Glutamatergic neuron (in vitro differentiated cells): ENCODE measurements at regions not wholly inside any gene's neighbourhood (a gene's known extent, or its start where the extent isn't known, plus 50 kb on each side); places are given as distances from the start of the nearest gene placed in this dataset.

Experiments used
- DNase-seq: peaks from one replicate; pipeline ENCODE4 v3.0.0; 2022
- H3K27ac Mint-ChIP-seq: one replicate; pipeline ENCODE4 v1.8.0; 2020; ENCODE audit warnings: mild to moderate bottlenecking, mixed read lengths, inconsistent platforms; ENCODE audit not compliant: unreplicated experiment
- H3K27me3 Mint-ChIP-seq: one replicate; pipeline ENCODE4 v1.8.0; 2020; ENCODE audit warnings: mild to moderate bottlenecking, moderate library complexity, mixed read lengths, inconsistent platforms; ENCODE audit not compliant: unreplicated experiment
- H3K36me3 Mint-ChIP-seq: one replicate; pipeline ENCODE4 v1.8.0; 2020; ENCODE audit warnings: mild to moderate bottlenecking, mixed read lengths, inconsistent platforms; ENCODE audit not compliant: unreplicated experiment
- H3K4me1 Mint-ChIP-seq: one replicate; pipeline ENCODE4 v1.8.0; 2020; ENCODE audit warnings: mild to moderate bottlenecking, low read depth, mixed read lengths, inconsistent platforms; ENCODE audit not compliant: unreplicated experiment
- H3K4me3 Mint-ChIP-seq: one replicate; pipeline ENCODE4 v1.8.0; 2020; ENCODE audit warnings: mild to moderate bottlenecking, mixed read lengths, inconsistent platforms; ENCODE audit not compliant: unreplicated experiment
- H3K9me3 Mint-ChIP-seq: one replicate; pipeline ENCODE4 v1.8.0; 2020; ENCODE audit warnings: mild to moderate bottlenecking, moderate library complexity, mixed read lengths, inconsistent platforms; ENCODE audit not compliant: unreplicated experiment
- TF ChIP-seq, protein P1 (sequence below): fragments of 200-600 bp; sonication (generic); IDR thresholded peaks from one replicate; pipeline ENCODE4 v1.5.0; 2021; ENCODE audit not compliant: partially characterized antibody, unreplicated experiment

DNA sequence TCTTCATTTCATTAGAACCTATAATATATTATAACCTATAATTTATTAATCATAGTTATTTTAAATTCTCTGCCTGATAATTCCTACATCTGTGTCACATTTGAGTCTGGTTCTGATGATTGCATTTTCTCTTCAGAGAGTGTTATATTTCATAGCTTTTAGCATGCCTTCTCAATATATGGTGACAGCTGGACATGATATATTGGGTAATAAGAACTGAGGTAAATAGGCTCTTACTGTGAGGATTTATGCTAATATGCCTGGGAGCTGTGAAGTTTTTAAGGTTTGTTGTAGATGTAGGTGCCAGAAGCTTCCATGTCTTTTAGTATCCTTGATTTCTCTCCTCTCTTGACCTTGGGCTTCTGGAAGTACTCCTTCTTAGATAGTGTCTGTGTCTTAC is 325.9 kb upstream of the SEMA3D start:
- TF ChIP-seq, protein P1, sequence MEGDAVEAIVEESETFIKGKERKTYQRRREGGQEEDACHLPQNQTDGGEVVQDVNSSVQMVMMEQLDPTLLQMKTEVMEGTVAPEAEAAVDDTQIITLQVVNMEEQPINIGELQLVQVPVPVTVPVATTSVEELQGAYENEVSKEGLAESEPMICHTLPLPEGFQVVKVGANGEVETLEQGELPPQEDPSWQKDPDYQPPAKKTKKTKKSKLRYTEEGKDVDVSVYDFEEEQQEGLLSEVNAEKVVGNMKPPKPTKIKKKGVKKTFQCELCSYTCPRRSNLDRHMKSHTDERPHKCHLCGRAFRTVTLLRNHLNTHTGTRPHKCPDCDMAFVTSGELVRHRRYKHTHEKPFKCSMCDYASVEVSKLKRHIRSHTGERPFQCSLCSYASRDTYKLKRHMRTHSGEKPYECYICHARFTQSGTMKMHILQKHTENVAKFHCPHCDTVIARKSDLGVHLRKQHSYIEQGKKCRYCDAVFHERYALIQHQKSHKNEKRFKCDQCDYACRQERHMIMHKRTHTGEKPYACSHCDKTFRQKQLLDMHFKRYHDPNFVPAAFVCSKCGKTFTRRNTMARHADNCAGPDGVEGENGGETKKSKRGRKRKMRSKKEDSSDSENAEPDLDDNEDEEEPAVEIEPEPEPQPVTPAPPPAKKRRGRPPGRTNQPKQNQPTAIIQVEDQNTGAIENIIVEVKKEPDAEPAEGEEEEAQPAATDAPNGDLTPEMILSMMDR = no peak
- no peak overlapping the region for H3K4me3 Mint-ChIP-seq
- peaks cover 6% of the 10 kb centered on the region for H3K4me1 Mint-ChIP-seq
- no peak overlapping the region for H3K27ac Mint-ChIP-seq
- no peaks in the 10 kb centered on the region for H3K27me3 Mint-ChIP-seq
- no peaks in the 10 kb centered on the region for H3K9me3 Mint-ChIP-seq
- no peaks in the 10 kb centered on the region for H3K36me3 Mint-ChIP-seq
- no peak for DNase-seq

GRCh38 chr7:85510287-85510686 is 323.4 kb upstream of the SEMA3D start:
- Mint-ChIP-seq H3K9me3 (no peaks in the 10 kb centered on the region), H3K4me3 (no peak overlapping the region), H3K27ac (no peak overlapping the region), H3K27me3 (no peaks in the 10 kb centered on the region), H3K36me3 (no peaks in the 10 kb centered on the region), H3K4me1 (peaks cover 6% of the 10 kb centered on the region)
- no peak for DNase-seq
- TF ChIP-seq, protein P1 = no peak

DNA sequence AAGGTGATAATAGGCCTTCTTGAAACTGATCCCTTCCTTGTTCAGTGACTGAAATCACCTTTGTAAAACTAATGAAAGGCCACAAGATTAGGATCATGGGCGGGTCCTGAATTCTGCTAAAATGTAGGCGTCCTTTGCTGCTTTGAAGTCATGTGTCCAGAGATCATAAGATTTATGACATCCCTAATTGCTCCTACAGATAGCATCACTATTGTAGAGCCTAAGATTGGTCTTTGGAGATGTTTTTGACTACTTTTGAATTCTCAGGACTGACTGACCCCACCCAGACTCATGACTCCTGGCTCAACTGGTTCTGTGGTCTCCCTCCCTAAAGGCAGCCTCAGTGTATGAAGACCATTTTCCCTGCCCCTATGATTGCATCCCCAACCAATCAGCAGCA is 322.6 kb upstream of the SEMA3D start:
- H3K4me1 Mint-ChIP-seq = peaks cover 6% of the 10 kb centered on the region
- TF ChIP-seq, protein P1 = no peak
- no peak for DNase-seq
- H3K27ac Mint-ChIP-seq = no peak overlapping the region
- no peaks in the 10 kb centered on the region for H3K36me3 Mint-ChIP-seq
- peaks cover under 1% of the 10 kb centered on the region for H3K9me3 Mint-ChIP-seq
- no peak overlapping the region for H3K4me3 Mint-ChIP-seq
- H3K27me3 Mint-ChIP-seq = no peaks in the 10 kb centered on the region

- DNase-seq = no peak
- TF ChIP-seq, protein P1 = no peak
- no peaks in the 10 kb centered on the region for H3K27me3 Mint-ChIP-seq
- no peak overlapping the region for H3K4me3 Mint-ChIP-seq
- peaks cover 6% of the 10 kb centered on the region for H3K4me1 Mint-ChIP-seq
- H3K36me3 Mint-ChIP-seq = no peaks in the 10 kb centered on the region
- H3K9me3 Mint-ChIP-seq = peaks cover 1% of the 10 kb centered on the region
- H3K27ac Mint-ChIP-seq = no peak overlapping the region
Measured at GRCh38 chr7:85508642-85509410, 322.0 kb upstream of the SEMA3D start.

DNA sequence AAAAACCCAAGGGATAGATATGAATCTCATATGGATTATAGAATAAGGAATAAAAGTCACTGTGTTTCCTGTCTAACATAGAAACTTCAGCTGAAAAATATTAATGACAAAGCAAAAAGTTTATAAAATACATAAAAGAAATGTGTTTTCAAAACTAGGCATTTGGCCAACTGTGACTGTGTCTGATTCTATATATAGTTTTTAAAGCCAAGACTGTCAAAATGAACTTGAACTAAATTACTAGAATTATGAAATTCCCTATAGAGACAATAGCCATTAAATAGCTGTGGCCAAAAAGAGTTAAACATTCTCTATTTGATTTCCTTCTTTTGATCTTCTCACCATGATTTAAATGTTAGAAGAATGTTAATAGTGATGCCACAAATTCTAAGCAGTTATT is 311.2 kb upstream of the SEMA3D start:
- H3K27me3 Mint-ChIP-seq = peaks cover 3% of the 10 kb centered on the region
- H3K27ac Mint-ChIP-seq = no peak overlapping the region
- no peak for DNase-seq
- H3K4me1 Mint-ChIP-seq = no peaks in the 10 kb centered on the region
- H3K4me3 Mint-ChIP-seq = no peak overlapping the region
- peaks cover 4% of the 10 kb centered on the region for H3K36me3 Mint-ChIP-seq
- no peaks in the 10 kb centered on the region for H3K9me3 Mint-ChIP-seq
- TF ChIP-seq, protein P1 = no peak
